ENCODE measurements at regions not wholly inside any gene's neighbourhood (a gene's known extent, or its start where the extent isn't known, plus 50 kb on each side); places are given as distances from the start of the nearest gene placed in this dataset.

GRCh38 chr9:3136230-3136629 lies 292.3 kb upstream of the PUM3 start (continued):
- TF ChIP-seq, protein P1, sequence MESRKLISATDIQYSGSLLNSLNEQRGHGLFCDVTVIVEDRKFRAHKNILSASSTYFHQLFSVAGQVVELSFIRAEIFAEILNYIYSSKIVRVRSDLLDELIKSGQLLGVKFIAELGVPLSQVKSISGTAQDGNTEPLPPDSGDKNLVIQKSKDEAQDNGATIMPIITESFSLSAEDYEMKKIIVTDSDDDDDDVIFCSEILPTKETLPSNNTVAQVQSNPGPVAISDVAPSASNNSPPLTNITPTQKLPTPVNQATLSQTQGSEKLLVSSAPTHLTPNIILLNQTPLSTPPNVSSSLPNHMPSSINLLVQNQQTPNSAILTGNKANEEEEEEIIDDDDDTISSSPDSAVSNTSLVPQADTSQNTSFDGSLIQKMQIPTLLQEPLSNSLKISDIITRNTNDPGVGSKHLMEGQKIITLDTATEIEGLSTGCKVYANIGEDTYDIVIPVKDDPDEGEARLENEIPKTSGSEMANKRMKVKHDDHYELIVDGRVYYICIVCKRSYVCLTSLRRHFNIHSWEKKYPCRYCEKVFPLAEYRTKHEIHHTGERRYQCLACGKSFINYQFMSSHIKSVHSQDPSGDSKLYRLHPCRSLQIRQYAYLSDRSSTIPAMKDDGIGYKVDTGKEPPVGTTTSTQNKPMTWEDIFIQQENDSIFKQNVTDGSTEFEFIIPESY (IDR thresholded peaks at IDR 0.05; ENCODE audit: extremely low read depth, insufficient replicate concordance, low read length), result no peak

DNA sequence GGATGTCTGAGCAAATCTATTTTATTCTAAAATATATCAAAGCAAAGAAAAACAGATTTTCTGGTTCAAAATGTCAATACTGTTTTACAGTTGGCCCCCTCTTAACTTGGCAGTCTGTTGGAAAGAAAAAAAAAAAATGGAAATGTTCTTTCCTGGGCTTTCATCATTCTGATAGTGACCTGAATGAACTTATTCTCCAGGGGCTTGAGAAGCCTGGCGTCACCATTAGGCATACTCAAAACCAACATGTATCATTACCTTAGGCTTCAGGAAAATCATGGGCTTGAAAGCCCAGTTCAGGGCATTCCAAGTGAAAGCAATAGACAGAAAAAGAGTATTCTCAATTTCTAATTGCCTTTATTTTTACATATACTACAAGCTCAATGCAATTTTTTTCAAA lies 283.7 kb upstream of the PUM3 start:
- no TSS peak for BruUV-seq (replicated peaks)
- intact Hi-C loops (cut with micrococcal nuclease), result no loop called here
- POLR2A ChIA-PET, result no interaction called here

More for the DNA sequence above, 283.7 kb upstream of the PUM3 start:
- ChIA-PET RAD21 (ENCODE audit: low non-redundant PET in 1 of 2, low total read pairs in 2 of 2, uncharacterized antibody in 2 of 2, unreplicated experiment in 2 of 2) (no interaction called here), CTCF (no interaction called here)
- Histone ChIP-seq H3K9me2 (ENCODE audit: insufficient read depth) (no peaks in the 10 kb centered on the region), H3K4me1 (ENCODE audit: control insufficient read depth in 1 of 2, insufficient read depth in 2 of 2, low read length in 2 of 2) (no peaks in the 10 kb centered on the region), H4K20me1 (ENCODE audit: insufficient read depth) (no peaks in the 10 kb centered on the region), H3K4me2 (ENCODE audit: low read length) (no peak overlapping the region), H3K27ac (ENCODE audit: low read depth, low read length) (no peak overlapping the region), H3K79me2 (ENCODE audit: insufficient read depth, low read length) (no peaks in the 10 kb centered on the region), H3K4me3 (replicated peaks in 1 of 2; ENCODE audit: low read depth in 1 of 2, low read length in 2 of 2) (no peak overlapping the region), H3K36me3 (ENCODE audit: control insufficient read depth in 1 of 2, insufficient read depth in 2 of 2, low read length in 2 of 2) (no peaks in the 10 kb centered on the region), H3K9me3 (ENCODE audit: control insufficient read depth in 1 of 2, insufficient read depth in 1 of 2, low read depth in 1 of 2, low read length in 2 of 2) (no peaks in the 10 kb centered on the region), H3K9ac (ENCODE audit: low read length) (no peak overlapping the region), H3K27me3 (ENCODE audit: insufficient read depth, low read length) (peaks cover 31% of the 10 kb centered on the region), H2AFZ (ENCODE audit: low read depth, low read length, poor library complexity, severe bottlenecking) (no peak overlapping the region)
- TF ChIP-seq, protein P2, sequence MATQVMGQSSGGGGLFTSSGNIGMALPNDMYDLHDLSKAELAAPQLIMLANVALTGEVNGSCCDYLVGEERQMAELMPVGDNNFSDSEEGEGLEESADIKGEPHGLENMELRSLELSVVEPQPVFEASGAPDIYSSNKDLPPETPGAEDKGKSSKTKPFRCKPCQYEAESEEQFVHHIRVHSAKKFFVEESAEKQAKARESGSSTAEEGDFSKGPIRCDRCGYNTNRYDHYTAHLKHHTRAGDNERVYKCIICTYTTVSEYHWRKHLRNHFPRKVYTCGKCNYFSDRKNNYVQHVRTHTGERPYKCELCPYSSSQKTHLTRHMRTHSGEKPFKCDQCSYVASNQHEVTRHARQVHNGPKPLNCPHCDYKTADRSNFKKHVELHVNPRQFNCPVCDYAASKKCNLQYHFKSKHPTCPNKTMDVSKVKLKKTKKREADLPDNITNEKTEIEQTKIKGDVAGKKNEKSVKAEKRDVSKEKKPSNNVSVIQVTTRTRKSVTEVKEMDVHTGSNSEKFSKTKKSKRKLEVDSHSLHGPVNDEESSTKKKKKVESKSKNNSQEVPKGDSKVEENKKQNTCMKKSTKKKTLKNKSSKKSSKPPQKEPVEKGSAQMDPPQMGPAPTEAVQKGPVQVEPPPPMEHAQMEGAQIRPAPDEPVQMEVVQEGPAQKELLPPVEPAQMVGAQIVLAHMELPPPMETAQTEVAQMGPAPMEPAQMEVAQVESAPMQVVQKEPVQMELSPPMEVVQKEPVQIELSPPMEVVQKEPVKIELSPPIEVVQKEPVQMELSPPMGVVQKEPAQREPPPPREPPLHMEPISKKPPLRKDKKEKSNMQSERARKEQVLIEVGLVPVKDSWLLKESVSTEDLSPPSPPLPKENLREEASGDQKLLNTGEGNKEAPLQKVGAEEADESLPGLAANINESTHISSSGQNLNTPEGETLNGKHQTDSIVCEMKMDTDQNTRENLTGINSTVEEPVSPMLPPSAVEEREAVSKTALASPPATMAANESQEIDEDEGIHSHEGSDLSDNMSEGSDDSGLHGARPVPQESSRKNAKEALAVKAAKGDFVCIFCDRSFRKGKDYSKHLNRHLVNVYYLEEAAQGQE (IDR thresholded peaks at IDR 0.05; ENCODE audit: low read depth), result no peak
- no peak for TF ChIP-seq TCF7L2 (IDR thresholded peaks at IDR 0.05; ENCODE audit: borderline replicate concordance, extremely low read depth, insufficient read depth, insufficient read length)
- ATAC-seq, result no peak
- no peak for DNase-seq (ENCODE audit: low read depth, low spot score)

All from HCT116 (cell line).